GM12801 (cell line): ENCODE measurements at regions not wholly inside any gene's neighbourhood (a gene's known extent, or its start where the extent isn't known, plus 50 kb on each side); places are given as distances from the start of the nearest gene placed in this dataset.

Experiments used
- TF ChIP-seq, protein P1 (sequence below): IDR thresholded peaks from one replicate; pipeline ENCODE4 v1.5.1; 2011; ENCODE audit warnings: control low read depth; ENCODE audit not compliant: insufficient read length; ENCODE audit errors: extremely low read depth

DNA sequence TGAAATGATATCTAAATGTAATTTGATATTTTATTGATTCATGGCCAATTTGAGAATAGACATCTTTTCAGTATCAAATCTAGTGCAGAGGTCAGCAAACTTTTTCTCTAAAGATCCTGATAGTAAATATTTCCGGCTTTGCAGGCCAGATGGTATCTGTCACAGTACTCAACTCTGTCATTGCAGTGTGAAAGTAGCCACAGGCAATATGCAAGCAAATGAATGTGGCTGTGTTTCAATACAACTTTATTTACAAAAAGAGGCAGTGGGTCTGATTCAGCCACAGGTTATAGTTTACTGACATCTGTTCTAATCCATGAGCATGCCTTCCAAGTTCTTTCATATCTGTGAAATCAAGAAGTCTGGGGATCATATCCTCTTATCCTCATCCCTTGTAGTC is 221.2 kb downstream of the PRDM2 start:
- TF ChIP-seq, protein P1, sequence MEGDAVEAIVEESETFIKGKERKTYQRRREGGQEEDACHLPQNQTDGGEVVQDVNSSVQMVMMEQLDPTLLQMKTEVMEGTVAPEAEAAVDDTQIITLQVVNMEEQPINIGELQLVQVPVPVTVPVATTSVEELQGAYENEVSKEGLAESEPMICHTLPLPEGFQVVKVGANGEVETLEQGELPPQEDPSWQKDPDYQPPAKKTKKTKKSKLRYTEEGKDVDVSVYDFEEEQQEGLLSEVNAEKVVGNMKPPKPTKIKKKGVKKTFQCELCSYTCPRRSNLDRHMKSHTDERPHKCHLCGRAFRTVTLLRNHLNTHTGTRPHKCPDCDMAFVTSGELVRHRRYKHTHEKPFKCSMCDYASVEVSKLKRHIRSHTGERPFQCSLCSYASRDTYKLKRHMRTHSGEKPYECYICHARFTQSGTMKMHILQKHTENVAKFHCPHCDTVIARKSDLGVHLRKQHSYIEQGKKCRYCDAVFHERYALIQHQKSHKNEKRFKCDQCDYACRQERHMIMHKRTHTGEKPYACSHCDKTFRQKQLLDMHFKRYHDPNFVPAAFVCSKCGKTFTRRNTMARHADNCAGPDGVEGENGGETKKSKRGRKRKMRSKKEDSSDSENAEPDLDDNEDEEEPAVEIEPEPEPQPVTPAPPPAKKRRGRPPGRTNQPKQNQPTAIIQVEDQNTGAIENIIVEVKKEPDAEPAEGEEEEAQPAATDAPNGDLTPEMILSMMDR = no peak

DNA sequence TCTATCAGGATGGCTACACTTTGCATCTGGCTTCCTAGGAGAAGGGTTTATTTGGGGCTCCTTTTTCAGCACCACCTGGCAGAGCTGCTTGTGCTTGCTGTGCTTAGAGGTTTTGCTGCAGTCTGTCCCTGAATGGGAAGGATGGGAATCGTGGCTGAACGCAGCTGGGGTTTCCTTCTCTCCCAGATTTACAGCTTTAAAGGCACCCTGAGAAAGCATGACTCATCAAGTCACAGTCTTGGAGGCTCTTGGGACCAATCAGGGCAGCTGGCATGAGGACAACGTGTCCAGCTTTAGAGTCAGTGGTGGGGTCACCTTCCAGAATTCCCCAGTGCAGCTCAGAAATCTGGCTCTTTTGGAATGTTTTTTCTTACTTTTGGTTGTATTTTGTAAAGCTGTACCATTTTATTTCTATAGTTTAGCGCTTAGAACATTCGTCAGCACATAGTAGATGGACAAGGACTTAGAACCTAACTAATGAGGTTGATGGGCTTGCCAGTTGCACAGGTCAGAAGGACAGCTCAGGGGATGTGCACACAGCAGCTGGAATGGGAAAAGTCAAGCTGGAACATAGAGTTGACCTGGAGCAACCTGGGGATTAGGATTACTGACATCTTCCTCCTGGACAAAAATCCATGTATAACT is 222.6 kb downstream of the PRDM2 start:
- TF ChIP-seq, protein P1 = no peak

DNA sequence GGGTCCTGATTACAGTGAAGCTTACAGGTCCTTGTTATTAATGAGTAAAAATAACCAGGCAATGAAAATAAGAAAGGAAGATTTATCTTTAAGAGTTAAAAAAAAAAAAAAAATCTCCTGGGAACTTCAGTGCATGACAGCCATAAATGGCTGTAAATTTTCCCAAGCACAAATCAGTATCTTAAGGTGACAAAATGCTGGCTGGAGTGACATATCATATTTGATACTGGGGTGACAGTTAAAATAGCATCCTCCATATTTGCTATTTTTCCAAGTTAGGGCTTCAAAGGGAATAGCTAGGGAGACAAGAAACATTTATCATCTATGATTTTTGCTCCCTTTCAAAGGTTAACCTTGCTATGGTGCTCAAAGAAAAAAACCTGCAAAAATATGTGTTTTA is 226.6 kb downstream of the PRDM2 start:
- TF ChIP-seq, protein P1 = no peak

DNA sequence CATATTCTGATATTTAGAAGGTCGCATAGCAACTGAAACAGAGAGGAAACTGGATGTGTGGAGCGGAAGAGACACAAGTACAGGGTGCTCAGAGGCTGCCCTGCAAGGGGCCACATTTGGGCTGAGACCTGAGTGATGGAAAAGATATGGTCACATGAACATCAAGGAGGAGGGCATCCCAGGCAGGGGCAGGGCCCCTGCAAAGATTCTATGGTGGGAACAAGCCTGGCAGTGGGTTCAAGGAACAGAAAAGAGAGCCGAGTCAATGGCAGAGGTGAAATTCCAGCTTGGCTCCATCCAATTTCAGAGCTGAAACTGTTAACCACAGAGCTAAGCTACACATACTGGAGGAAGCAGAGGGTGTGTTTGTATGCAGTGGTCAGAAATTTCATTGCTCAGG is 227.7 kb downstream of the PRDM2 start:
- TF ChIP-seq, protein P1 = no peak

DNA sequence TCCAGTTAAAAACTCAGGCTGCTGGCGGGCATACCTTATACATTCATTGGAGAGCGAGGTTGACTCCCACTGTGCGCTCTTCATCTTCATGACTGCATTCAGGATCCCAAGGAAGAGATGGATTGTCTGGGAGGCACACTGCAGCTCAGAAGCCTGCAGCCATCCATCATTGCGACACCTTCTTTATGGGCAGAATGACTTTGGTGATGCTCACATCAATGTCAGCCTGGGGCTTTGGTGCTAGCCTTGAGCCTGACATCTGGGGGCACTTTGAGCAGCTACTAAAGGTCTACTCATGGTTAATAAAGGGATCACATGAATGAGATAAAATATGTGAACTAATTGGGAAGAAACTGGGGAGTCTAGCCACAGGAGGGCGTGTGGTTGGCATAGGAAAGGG is 229.3 kb downstream of the PRDM2 start:
- TF ChIP-seq, protein P1 = no peak

DNA sequence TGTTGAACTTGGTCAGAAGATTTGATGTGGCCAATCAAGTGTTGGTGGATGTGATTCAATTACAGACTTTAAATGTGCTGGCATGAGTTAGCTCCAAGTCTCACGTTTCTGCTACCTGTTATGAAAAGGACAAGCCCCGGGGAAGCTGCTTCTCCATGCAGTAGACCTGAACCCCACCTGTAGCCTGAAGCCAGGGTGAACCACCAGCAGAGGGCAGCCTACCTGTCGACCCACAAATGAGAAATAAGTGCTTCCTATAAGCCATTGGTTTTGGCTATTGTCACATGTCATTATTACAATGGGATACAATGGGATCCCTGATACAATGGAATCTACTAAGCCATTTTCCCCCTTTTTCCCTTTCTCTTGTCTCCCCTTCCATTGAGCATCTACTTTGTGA is 230.2 kb downstream of the PRDM2 start:
- TF ChIP-seq, protein P1 = no peak

DNA sequence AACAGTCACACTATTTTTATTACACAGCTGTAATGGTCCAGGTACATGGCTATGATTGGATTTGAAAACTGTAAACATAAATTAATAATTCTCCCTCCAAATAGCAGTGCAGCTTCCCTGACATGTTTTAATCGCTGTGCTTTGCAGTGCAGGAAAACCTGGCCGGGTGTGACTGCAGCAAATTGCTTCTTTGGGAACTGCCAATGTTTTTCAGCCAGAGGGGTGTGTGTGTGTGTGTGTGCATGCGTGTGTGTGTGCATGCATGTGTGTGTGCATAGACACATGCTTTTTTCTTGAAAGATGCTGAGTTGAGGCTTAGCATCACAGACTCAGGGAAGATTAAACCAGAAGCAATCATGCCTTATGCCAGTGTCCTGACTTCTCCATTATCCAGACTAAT is 231.2 kb downstream of the PRDM2 start:
- TF ChIP-seq, protein P1 = no peak
